SH-SY5Y (cell line): ENCODE measurements at regions not wholly inside any gene's neighbourhood (a gene's known extent, or its start where the extent isn't known, plus 50 kb on each side); places are given as distances from the start of the nearest gene placed in this dataset.

Experiments
- GATA2 ChIP-seq: IDR thresholded peaks from 2 replicates; pipeline ENCODE4 v1.6.1; 2011; ENCODE audit warnings: mild to moderate bottlenecking, low read depth, low read length
- GATA3 ChIP-seq: IDR thresholded peaks from 2 replicates; pipeline ENCODE4 v1.6.1; 2011; ENCODE audit warnings: low read depth, mild to moderate bottlenecking, low read length, moderate library complexity

DNA sequence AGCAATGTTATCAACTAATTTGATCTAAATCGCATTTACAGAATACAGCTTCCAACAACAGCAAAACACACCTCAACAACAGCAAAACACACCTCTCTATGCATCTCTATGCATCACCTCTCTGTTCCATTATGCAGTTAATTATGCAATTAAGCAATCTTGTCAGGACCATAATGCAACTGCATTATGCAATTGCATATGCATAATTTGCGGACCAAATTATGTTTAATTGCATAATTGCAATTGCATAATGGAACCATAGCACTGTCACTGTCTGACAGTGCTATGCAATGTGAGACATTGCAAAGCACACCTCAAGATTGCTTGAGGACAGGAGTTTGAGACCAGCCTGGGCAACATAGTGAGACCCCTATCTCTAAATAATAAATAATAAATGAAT, 80.4 kb upstream of the PRSS3 start:
- TF ChIP-seq GATA3 (no peak), GATA2 (no peak)
